IPS-18c (cell line): ENCODE measurements at regions not wholly inside any gene's neighbourhood (a gene's known extent, or its start where the extent isn't known, plus 50 kb on each side); places are given as distances from the start of the nearest gene placed in this dataset.

Experiments
- H3K4me3 ChIP-seq: 2 replicates; pipeline ENCODE4 v1.7.0; 2013; ENCODE audit warnings: low read depth, mild to moderate bottlenecking, low read length, moderate library complexity; ENCODE audit not compliant: insufficient read depth
- H3K9me3 ChIP-seq: one replicate; pipeline ENCODE4 v1.6.1; 2013; ENCODE audit warnings: mild to moderate bottlenecking, low read length, moderate library complexity; ENCODE audit not compliant: control insufficient read depth, insufficient read depth

DNA sequence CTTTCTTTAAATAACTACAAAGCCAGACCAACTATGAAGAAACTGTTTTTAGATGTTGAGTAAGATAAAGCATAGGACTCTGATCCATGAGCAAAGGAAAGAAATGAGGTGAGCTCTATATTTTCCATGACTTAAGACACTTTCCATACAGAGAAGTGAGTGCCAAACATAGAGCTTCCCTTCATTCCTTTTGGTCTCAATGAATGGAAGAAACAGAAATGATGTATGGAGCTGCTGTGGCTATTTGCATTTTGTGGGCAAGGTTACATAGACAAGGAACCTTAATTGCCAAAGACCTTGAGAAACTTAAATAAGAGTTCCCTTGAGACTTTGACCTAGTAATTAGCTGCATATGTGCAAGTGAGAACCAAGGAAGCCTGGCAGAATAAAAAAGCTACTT is 1152.2 kb downstream of the XPNPEP1 start:
- no peak overlapping the region for H3K4me3 ChIP-seq

GRCh38 chr10:108765794-108766193 is 1157.5 kb downstream of the XPNPEP1 start:
- no peaks in the 10 kb centered on the region for H3K9me3 ChIP-seq

More for the DNA sequence above, 1152.2 kb downstream of the XPNPEP1 start:
- no peaks in the 10 kb centered on the region for H3K9me3 ChIP-seq

GRCh38 chr10:108757946-108758345 is 1165.4 kb downstream of the XPNPEP1 start:
- H3K4me3 ChIP-seq, result no peak overlapping the region
- H3K9me3 ChIP-seq, result no peaks in the 10 kb centered on the region

More at GRCh38 chr10:108765794-108766193, 1157.5 kb downstream of the XPNPEP1 start:
- H3K4me3 ChIP-seq, result no peak overlapping the region

DNA sequence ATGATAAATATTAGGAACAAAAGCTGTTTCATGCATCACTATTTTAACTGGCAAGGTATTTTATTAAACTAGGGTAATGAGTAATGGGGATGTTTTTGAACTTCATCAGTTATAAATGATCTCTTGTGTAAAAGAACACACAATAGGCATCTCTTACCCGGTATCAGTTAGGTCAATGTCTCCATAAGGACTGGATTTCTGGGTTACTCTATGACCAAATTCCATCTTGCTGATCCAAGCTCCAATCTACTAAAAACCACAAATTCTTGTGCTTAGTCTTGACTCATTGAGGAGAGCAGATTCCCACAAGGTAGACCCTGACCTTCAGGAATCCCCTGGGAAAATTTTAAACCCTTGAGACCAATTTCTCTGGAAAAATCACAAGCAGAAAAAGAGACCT is 1167.7 kb downstream of the XPNPEP1 start:
- Histone ChIP-seq H3K4me3 (no peak overlapping the region), H3K9me3 (no peaks in the 10 kb centered on the region)

GRCh38 chr10:108753326-108753725 is 1170.0 kb downstream of the XPNPEP1 start:
- Histone ChIP-seq H3K4me3 (no peak overlapping the region), H3K9me3 (no peaks in the 10 kb centered on the region)

DNA sequence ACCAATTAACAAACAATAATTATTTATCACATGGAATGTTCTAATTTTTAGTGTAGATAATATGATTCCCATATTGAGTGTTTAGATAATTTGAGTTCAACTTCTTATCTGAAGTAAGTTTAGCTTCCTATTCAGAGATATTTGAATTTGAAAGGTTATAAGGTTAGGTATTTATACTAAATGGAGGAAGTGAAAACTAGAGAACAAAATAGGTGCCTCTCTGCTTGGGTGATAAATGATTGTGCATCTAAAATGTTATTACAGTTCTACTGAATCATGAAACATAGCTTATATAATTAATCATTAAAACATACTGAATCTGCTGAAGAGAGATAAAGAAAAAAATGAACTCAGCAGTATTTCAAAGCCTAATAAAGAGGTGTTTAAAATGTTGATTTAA is 1174.3 kb downstream of the XPNPEP1 start:
- H3K4me3 ChIP-seq, result no peak overlapping the region

GRCh38 chr10:108736111-108736510 is 1187.2 kb downstream of the XPNPEP1 start:
- H3K4me3 ChIP-seq, result no peak overlapping the region
- H3K9me3 ChIP-seq, result no peaks in the 10 kb centered on the region

More for the DNA sequence above, 1174.3 kb downstream of the XPNPEP1 start:
- H3K9me3 ChIP-seq, result no peaks in the 10 kb centered on the region

DNA sequence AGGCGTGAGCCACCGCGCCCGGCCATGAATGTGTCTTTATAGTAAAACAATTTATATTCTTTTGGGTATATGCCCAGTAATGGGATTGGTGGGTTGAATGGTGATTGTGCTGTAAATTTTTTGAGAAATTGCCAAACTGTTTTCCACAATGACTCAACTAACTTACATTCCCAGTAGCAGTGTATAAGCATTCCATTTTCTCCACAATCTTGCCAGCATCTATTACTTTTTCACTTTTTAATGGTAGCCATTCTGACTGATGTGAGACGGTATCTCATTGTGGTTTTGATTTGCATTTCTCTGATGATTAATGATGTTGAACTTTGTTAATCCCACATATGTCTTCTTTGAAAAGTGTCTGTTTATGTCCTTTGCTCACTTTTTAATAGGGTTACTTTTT is 1187.9 kb downstream of the XPNPEP1 start:
- Histone ChIP-seq H3K9me3 (no peaks in the 10 kb centered on the region), H3K4me3 (no peak overlapping the region)

DNA sequence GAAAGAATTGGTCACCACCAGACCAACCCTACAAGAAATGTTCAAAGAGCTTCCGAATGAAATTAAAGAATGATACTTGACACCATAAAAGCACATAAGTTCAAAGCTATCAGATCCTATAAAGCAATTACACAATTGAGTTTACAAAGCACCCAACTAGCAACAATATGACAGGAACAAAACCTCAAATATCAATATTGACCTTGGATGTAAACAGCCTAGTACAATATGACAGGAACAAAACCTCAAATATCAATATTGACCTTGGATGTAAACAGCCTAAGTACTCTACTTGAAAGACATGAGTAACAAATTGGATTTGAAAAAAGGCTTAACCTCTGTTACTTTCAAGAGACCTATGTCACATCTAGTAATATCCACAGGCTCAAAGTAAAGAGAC is 1201.4 kb downstream of the XPNPEP1 start:
- H3K9me3 ChIP-seq, result peaks cover 2% of the 10 kb centered on the region
- H3K4me3 ChIP-seq, result no peak overlapping the region

GRCh38 chr10:108716352-108716751 is 1207.0 kb downstream of the XPNPEP1 start:
- no peak overlapping the region for H3K4me3 ChIP-seq
- peaks cover 12% of the 10 kb centered on the region for H3K9me3 ChIP-seq

DNA sequence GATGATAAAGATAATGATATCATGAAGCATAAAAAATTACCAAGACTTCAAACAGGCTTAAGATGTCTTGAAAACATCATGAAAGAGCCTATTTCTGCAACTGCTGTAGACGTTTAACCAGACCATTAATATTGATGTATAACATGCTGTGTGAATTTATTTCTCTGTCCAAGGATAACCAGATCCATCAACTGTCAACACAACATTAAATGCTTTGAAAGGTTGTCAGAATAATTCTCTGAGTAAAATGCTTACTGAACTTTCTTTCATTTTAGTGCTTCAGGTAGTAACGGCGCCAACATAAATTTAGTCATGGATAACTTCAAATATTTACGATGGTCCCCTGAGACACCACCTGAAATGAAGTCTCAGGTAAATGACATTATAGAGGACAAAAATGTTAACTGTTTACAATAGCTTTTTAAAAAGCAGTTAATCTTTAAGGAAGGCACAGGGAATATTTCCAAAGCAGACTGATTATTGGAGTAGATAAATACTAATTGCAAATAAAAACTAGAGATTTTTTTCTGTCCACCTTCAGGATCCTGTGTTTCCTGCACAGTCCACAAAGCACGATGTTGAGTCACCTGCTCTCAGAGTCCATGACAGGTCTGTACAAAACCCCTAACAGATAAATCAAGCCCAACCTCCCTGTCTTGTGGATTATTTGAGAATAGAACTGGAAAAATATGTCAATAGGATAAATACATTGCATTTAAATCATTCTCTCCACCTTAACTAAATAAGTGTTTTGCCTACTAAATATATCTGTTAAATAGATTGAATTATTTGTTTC is 1213.2 kb downstream of the XPNPEP1 start:
- Histone ChIP-seq H3K9me3 (peaks cover 10% of the 10 kb centered on the region), H3K4me3 (no peak overlapping the region)

DNA sequence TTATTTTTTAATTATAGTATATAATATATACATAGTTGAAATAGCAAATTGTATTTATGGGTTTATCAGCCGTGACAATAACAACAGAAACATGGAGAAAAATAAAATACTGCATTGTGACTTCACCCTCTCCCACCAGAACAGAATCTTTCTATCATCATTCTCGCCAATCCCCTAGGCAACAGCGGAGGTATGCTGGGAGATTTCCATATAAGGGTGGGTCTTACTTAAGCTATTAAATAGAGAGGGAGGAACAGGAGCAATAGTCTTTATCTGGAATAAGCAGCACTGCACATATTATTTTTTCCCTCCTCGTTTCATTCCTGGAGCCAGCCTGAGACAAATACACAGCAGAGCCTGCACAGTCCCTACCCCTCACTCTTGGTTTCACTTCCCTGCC is 1214.9 kb downstream of the XPNPEP1 start:
- H3K9me3 ChIP-seq, result peaks cover 1% of the 10 kb centered on the region
- H3K4me3 ChIP-seq, result no peak overlapping the region

GRCh38 chr10:108696792-108697477 is 1226.4 kb downstream of the XPNPEP1 start:
- Histone ChIP-seq H3K9me3 (no peaks in the 10 kb centered on the region), H3K4me3 (no peak overlapping the region)

DNA sequence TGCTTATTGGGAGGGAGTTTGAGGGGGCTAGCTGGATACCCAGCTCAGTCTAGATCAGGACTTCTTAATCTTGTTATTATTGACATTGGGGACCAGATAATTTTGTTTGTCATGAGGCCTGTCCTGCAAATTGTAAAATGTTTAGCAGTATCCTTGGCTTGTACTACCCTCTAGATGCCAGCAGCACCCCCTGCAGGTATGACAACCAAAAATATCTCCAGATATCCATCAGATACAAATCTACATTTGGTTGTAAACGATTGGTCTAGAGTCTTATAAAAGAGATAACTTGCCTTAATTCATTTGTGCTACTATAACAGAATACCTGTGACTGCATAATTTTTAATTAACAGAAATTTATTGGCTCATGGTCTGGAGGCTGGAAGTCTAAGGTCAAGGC is 1232.2 kb downstream of the XPNPEP1 start:
- H3K4me3 ChIP-seq, result no peak overlapping the region
- H3K9me3 ChIP-seq, result no peaks in the 10 kb centered on the region

GRCh38 chr10:108690530-108690929 is 1232.8 kb downstream of the XPNPEP1 start:
- no peaks in the 10 kb centered on the region for H3K9me3 ChIP-seq
- H3K4me3 ChIP-seq, result no peak overlapping the region

DNA sequence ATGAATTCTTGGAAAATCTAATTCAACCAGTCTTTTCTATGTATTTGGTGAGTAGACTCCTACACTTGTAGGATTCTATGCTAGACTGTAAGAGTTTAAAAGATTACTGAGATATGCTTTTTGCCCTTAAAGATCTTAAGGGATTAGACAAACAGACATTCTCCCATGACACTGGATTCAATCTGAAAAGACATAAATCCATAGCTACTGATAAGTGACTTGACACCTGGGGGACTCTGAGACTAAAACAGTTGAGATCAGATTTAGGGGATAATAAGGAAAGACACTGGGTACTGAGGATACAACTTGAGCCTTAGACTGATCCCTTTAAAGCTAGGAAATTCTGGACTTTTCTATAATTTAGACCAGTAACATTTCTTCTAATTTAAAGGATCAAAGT is 1233.4 kb downstream of the XPNPEP1 start:
- Histone ChIP-seq H3K9me3 (no peaks in the 10 kb centered on the region), H3K4me3 (no peak overlapping the region)

DNA sequence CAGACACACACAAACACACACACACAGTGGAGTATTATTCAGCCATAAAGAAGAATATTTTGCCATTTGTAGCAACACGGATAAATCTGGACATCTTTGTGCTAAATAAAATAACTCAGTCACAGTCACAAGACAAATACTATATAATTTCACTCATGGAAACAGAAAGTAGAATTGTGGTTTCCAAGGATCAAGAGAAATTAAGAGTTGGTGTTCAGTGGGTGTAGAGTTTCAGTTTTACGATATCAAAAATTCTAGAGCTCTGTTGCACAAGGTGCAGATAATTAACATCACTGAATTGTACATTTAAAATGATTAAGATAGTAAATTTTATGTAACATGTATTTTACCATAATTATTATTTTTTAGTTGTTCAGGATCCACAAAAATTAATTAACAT is 1235.0 kb downstream of the XPNPEP1 start:
- Histone ChIP-seq H3K4me3 (no peak overlapping the region), H3K9me3 (no peaks in the 10 kb centered on the region)

DNA sequence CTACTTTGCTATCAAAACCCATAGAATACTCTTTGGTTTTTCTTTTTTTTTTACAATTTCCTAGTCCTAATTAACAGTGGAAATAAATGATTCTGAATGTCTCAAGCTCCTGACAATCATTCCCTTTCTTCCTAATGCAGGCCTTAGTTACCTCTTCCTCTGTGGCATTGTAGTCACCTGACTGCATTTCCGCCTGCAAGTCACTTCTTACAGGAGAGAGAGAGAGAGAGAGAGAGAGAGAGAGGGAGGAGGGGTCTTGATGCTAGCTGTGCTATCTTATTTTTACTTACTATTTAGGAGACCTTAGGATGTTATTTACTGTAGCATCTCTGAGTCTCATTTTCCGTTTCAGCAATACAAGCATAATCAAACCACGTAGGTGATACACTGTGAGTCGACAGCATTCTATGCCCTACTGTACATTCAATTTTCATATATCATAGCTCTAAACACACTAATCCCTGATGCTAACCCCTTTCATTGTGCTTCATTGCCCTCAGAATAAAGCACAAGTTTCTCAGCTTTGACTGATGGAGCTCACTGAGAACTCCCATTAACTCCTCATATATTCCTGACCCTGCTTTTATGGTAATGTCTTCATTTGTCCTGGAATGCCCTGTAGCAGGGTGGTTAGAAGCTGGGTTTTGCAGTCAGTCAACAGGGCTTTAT is 1237.3 kb downstream of the XPNPEP1 start:
- no peak overlapping the region for H3K4me3 ChIP-seq
- H3K9me3 ChIP-seq, result no peaks in the 10 kb centered on the region
